Nephron (organoid): ENCODE measurements at regions not wholly inside any gene's neighbourhood (a gene's known extent, or its start where the extent isn't known, plus 50 kb on each side); places are given as distances from the start of the nearest gene placed in this dataset.

Experiments
- H3K27ac Mint-ChIP-seq, 3 experiments: 2 replicates each; pipeline ENCODE4 v1.8.0; 2020; ENCODE audit warnings: mixed read lengths in 3 of 3, mild to moderate bottlenecking in 2 of 3, moderate library complexity in 1 of 3
- H3K27me3 Mint-ChIP-seq: 2 replicates; pipeline ENCODE4 v1.8.0; 2021; ENCODE audit warnings: low read depth, mild to moderate bottlenecking, moderate library complexity, mixed read lengths
- H3K36me3 Mint-ChIP-seq: 2 replicates; pipeline ENCODE4 v1.8.0; 2020; ENCODE audit warnings: low read depth, mixed read lengths
- H3K4me1 Mint-ChIP-seq: 2 replicates; pipeline ENCODE4 v1.8.0; 2020; ENCODE audit warnings: mixed read lengths
- H3K4me3 Mint-ChIP-seq, 3 experiments: 2 replicates each; pipeline ENCODE4 v1.8.0; 2020; ENCODE audit warnings: mild to moderate bottlenecking in 3 of 3, mixed read lengths in 3 of 3, moderate library complexity in 2 of 3
- H3K9me3 Mint-ChIP-seq: 2 replicates; pipeline ENCODE4 v1.8.0; 2020; ENCODE audit warnings: mixed read lengths
- TF ChIP-seq, protein P1 (sequence below), 3 experiments: fragments of 200-600 bp; sonication (generic); IDR thresholded peaks; one replicate each; pipeline ENCODE4 v1.5.0; 2021; ENCODE audit warnings: antibody characterized with exemption in 3 of 3; ENCODE audit not compliant: unreplicated experiment in 3 of 3

DNA sequence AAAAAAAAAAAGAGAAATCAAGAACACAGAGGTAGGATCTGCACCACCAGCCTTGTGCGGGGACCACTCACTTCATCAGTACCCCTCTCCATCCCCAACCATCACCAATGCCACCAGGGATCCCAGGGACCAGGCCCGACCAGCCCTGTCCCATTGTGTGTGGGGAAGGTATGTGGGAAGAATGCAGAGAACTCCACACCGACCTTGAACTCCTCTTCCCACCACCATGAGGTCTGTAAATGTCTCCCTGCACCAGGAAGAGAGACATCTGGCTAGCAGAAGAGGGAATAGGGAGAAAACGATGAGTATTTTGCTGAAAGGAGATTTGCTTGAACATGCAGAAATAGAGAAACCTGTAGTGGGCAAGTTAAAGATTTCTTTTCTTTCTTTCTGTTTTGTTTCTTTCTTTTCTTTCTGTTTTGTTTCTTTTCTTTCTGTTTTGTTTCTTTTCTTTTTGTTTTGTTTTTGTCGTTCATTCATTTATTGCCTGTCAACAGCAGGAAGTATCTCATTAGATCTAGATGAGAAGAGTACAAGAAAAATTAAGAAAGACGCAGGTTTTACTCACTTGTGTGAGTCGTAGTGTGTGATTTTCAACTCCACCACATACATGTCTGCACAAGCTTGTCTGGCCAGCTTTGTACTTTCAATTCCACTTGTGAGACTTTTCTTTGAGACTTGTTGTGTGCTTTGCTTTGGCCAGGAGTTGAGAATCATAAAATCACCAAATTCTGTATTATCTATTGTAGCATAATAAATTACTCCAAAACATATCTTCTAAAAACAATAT is 179.8 kb upstream of the HAAO start:
- TF ChIP-seq, protein P1, sequence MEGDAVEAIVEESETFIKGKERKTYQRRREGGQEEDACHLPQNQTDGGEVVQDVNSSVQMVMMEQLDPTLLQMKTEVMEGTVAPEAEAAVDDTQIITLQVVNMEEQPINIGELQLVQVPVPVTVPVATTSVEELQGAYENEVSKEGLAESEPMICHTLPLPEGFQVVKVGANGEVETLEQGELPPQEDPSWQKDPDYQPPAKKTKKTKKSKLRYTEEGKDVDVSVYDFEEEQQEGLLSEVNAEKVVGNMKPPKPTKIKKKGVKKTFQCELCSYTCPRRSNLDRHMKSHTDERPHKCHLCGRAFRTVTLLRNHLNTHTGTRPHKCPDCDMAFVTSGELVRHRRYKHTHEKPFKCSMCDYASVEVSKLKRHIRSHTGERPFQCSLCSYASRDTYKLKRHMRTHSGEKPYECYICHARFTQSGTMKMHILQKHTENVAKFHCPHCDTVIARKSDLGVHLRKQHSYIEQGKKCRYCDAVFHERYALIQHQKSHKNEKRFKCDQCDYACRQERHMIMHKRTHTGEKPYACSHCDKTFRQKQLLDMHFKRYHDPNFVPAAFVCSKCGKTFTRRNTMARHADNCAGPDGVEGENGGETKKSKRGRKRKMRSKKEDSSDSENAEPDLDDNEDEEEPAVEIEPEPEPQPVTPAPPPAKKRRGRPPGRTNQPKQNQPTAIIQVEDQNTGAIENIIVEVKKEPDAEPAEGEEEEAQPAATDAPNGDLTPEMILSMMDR (IDR thresholded peaks at IDR 0.05; ENCODE audit: unreplicated experiment in 3 of 3), result no peak
- H3K9me3 Mint-ChIP-seq, result no peaks in the 10 kb centered on the region
- no peak overlapping the region for H3K4me3 Mint-ChIP-seq
- peaks cover 11% of the 10 kb centered on the region for H3K27me3 Mint-ChIP-seq
- H3K36me3 Mint-ChIP-seq, result no peaks in the 10 kb centered on the region
- peak overlapping the region; percentile 86 to 92 (median 87) for H3K27ac Mint-ChIP-seq
- H3K4me1 Mint-ChIP-seq, result peaks cover 54% of the 10 kb centered on the region

DNA sequence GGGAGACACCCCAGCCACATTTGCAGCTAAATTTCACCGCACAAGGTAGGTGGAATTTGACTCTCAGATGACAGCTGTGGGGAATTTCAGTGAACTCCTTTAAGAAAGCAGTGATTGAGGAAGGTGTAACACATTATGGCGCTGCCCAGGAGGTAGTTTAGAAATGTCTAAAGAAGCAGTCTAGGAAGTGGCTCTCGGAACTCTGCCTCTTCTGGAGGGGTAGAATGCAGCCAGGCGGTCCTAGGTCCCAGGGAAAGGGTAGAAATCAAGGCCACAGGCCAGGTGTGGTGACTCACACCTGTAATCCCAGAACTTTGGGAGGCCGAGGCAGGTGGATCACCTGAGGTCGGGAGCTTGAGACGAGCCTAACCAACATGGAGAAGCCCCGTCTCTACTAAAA is 179.0 kb upstream of the HAAO start:
- Mint-ChIP-seq H3K36me3 (no peaks in the 10 kb centered on the region), H3K27me3 (peaks cover 6% of the 10 kb centered on the region), H3K9me3 (no peaks in the 10 kb centered on the region), H3K4me3 (no peak overlapping the region), H3K27ac (peak overlapping the region; percentile 59 to 85 (median 62)), H3K4me1 (peaks cover 53% of the 10 kb centered on the region)
- TF ChIP-seq, protein P1 (IDR thresholded peaks at IDR 0.05; ENCODE audit: unreplicated experiment in 3 of 3), result no peak

DNA sequence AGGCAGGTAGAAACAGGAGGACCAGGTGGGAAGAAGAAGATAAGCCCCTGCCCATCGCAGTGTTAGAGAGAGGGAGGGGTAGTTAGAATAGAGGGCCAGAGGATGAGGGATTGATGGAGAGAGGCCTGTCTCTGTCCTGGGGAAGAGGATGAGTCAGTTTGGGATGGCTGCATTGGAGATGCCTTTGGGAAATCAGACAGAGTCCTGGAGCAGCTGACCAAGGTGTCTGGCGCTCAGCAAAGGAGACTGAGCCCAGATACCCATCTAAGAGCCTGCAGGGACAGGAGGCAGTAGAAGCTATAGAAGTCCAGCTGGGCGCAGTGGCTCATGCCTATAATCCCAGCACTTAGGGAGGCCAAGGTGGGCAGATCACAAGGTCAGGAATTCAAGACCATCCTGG is 177.8 kb upstream of the HAAO start:
- peaks cover 62% of the 10 kb centered on the region for H3K4me1 Mint-ChIP-seq
- H3K9me3 Mint-ChIP-seq, result no peaks in the 10 kb centered on the region
- H3K27me3 Mint-ChIP-seq, result peaks cover 8% of the 10 kb centered on the region
- no peak overlapping the region for H3K4me3 Mint-ChIP-seq
- TF ChIP-seq, protein P1 (IDR thresholded peaks at IDR 0.05; ENCODE audit: unreplicated experiment in 3 of 3), result no peak
- peak overlapping the region in 2 of 3 experiments; percentile 59 to 97 for H3K27ac Mint-ChIP-seq
- no peaks in the 10 kb centered on the region for H3K36me3 Mint-ChIP-seq

DNA sequence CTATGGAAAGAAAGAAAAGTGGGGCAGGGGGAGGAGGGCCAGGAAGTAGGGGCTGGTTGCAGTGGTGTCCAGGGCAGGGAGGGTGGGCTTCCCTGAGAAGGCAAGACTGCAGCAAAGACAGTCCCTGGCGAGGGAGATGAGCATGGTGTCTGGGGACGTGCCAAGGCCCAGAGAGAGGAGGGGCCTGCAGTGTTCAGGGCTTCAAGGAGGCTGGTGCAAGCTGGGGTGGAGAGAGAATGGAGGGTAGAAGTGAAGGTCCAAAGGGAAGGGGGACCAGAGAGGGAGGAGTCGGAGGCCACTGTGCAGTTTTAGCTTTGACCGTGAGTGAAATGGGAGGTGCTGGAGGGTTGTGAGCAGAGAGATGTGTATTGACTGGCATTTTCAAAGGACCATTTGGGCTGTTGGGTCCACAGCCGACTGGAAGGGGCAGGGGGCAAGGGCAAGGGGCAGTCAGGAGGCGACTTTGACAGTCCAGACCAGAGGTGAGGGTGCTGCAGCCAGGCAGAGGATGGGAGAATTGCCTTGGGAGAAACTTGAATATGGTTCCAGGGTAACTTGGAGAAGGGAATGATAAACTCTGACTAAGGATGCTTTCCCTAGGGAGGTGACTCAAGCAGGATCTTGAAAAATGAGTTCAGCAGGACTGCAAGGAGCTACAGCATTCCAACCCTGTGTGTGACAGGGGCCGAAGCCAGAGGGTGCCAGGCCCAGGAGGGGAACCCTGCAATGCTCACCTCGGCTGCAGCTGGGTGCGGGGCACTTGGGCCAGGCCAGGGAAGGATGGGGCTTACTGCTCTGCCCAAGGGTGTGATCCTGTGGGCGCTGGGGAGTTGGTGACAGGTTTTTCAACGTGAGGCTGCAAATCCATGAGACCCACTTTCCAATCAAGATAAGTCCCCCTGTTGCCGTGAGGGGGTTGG is 177.1 kb upstream of the HAAO start:
- no peak overlapping the region for H3K4me3 Mint-ChIP-seq
- H3K27ac Mint-ChIP-seq, result peak overlapping the region; percentile 59 to 97 (median 89)
- H3K27me3 Mint-ChIP-seq, result peaks cover 8% of the 10 kb centered on the region
- H3K9me3 Mint-ChIP-seq, result no peaks in the 10 kb centered on the region
- H3K36me3 Mint-ChIP-seq, result no peaks in the 10 kb centered on the region
- TF ChIP-seq, protein P1 (IDR thresholded peaks at IDR 0.05; ENCODE audit: unreplicated experiment in 3 of 3), result no peak
- peaks cover 66% of the 10 kb centered on the region for H3K4me1 Mint-ChIP-seq

DNA sequence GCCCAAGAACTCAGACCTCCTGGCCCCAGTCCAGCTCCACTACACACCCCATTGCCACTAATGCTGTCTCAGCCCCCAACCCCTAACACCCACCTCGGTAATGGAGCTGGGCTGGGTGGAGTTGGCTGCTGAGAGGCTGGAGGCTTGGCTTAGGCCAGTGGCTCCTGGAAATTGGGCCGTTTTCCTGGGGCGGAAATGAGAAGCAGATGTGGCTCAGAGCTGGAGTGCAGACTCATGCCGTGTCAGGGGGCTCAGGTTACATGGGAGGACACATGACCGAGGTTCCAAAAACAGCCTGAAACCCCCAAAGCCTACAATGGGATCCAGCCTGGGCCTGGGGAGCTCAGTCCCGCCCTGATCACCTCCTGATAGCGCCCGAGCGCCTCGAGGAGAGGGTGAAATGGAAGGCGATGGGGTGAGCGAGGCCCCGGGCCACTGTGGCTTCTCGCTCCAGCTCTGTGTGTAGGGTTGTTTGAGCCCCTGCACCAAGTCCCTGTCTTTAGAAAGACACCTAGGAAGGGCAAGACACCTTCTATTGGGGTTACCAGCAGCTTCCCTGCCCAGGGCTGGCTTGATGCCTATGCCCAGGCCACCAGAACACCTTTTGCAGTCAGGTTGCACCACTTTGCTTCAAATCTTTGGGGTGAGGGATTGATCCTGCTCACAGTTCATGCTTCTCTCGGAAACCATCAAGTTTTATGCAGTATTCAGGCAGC is 175.7 kb upstream of the HAAO start:
- Mint-ChIP-seq H3K36me3 (no peaks in the 10 kb centered on the region), H3K4me3 (peak overlapping the region in 2 of 3 experiments; percentile 3 to 19), H3K27me3 (peaks cover 8% of the 10 kb centered on the region), H3K9me3 (no peaks in the 10 kb centered on the region), H3K4me1 (peaks cover 62% of the 10 kb centered on the region), H3K27ac (peak overlapping the region; percentile 59 to 97 (median 89))
- TF ChIP-seq, protein P1 (IDR thresholded peaks at IDR 0.05; ENCODE audit: unreplicated experiment in 3 of 3), result no peak
